SH-SY5Y (cell line): ENCODE measurements at regions not wholly inside any gene's neighbourhood (a gene's known extent, or its start where the extent isn't known, plus 50 kb on each side); places are given as distances from the start of the nearest gene placed in this dataset.

Experiments used
- GATA2 ChIP-seq: IDR thresholded peaks from 2 replicates; pipeline ENCODE4 v1.6.1; 2011; ENCODE audit warnings: mild to moderate bottlenecking, low read depth, low read length
- GATA3 ChIP-seq: IDR thresholded peaks from 2 replicates; pipeline ENCODE4 v1.6.1; 2011; ENCODE audit warnings: low read depth, mild to moderate bottlenecking, low read length, moderate library complexity

DNA sequence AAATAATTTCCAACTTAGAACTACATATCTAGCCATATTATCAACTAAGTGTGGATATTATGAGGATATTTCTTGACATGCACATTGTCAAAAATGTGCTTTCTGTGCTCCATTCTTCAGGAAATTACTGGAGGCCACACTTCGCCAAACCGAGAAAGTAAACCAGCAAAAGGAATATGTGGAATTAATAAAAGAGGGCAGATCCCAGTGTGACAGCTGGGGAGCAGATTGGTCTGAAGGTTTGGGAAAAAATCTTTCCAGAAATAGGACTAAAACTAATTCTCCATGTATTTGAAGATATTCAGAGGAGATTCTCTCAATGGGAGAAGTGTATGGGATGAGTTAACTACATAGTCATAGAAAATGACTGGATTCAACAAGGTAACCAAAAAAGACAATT, 546.9 kb upstream of the API5 start:
- TF ChIP-seq GATA3, result no peak
- TF ChIP-seq GATA2, result no peak
